HEK293T (cell line): ENCODE measurements at regions not wholly inside any gene's neighbourhood (a gene's known extent, or its start where the extent isn't known, plus 50 kb on each side); places are given as distances from the start of the nearest gene placed in this dataset.

Experiments
- ARNT ChIP-seq: fragments of 450-650 bp; IDR thresholded peaks from 2 replicates; pipeline ENCODE4 v1.6.1; 2017; ENCODE audit warnings: mild to moderate bottlenecking
- BHLHE40 ChIP-seq: fragments of 450-650 bp; IDR thresholded peaks from 2 replicates; pipeline ENCODE4 v1.6.1; 2016; ENCODE audit warnings: mild to moderate bottlenecking, moderate library complexity, borderline replicate concordance
- ELF4 ChIP-seq: fragments of 450-650 bp; IDR thresholded peaks from 2 replicates; pipeline ENCODE4 v1.6.1; 2017; ENCODE audit warnings: antibody characterized with exemption
- FOXA1 ChIP-seq: fragments of 450-650 bp; IDR thresholded peaks from 2 replicates; pipeline ENCODE4 v1.6.1; 2016; ENCODE audit warnings: mild to moderate bottlenecking
- FOXK2 ChIP-seq: fragments of 450-650 bp; IDR thresholded peaks from 2 replicates; pipeline ENCODE4 v1.6.1; 2016; ENCODE audit warnings: mild to moderate bottlenecking
- FOXM1 ChIP-seq: fragments of 450-650 bp; IDR thresholded peaks from 2 replicates; pipeline ENCODE4 v1.6.1; 2017; ENCODE audit warnings: mild to moderate bottlenecking, borderline replicate concordance
- HDGF ChIP-seq: fragments of 450-650 bp; IDR thresholded peaks from 2 replicates; pipeline ENCODE4 v1.6.1; 2017; ENCODE audit warnings: antibody characterized with exemption, borderline replicate concordance
- NFRKB ChIP-seq: fragments of 450-650 bp; IDR thresholded peaks from 2 replicates; pipeline ENCODE4 v1.6.1; 2016; ENCODE audit warnings: mild to moderate bottlenecking, moderate library complexity
- PKNOX1 ChIP-seq: fragments of 450-650 bp; IDR thresholded peaks from 2 replicates; pipeline ENCODE4 v1.6.1; 2016
- SP1 ChIP-seq: fragments of 450-650 bp; IDR thresholded peaks from 2 replicates; pipeline ENCODE4 v1.6.1; 2017
- TARDBP ChIP-seq: fragments of 450-650 bp; IDR thresholded peaks from 2 replicates; pipeline ENCODE4 v1.6.1; 2016
- ZNF384 ChIP-seq: fragments of 450-650 bp; IDR thresholded peaks from 2 replicates; pipeline ENCODE4 v1.6.1; 2016

- TF ChIP-seq FOXA1 (no peak), FOXM1 (no peak), SP1 (no peak), ZNF384 (no peak), HDGF (no peak), PKNOX1 (no peak), FOXK2 (no peak), TARDBP (no peak), ARNT (no peak), BHLHE40 (no peak), ELF4 (no peak), NFRKB (no peak)
Measured at GRCh38 chr3:77815467-77815866, 775.6 kb downstream of the ROBO2 start.
